GM18508 (cell line): ENCODE measurements at regions not wholly inside any gene's neighbourhood (a gene's known extent, or its start where the extent isn't known, plus 50 kb on each side); places are given as distances from the start of the nearest gene placed in this dataset.

Experiments
- ATAC-seq: cut with Tn5 transposase; IDR thresholded peaks from one replicate; pipeline ENCODE4 v1.9.1; 2021; ENCODE audit warnings: moderate number of reproducible peaks; ENCODE audit not compliant: insufficient read depth, unreplicated experiment

DNA sequence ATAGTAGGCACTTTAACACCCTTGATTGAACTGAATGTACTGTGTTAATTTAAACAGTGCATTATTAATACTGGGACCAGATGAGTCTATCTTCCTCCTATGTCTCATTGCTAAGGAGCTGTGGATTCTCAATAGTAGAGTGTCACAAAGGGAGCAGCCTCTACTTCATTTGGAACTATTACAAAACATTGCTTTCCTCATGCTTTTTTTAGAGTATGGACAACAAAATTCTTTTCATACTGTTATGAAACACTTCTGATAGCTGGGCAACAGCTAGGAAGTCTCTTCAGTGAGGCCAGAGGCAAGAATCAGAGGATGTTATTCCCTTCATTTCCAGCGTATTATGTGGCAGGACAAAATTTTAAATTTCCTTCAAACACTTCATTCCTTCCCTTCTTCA, 160.8 kb downstream of the FBXO8 start:
- no peak for ATAC-seq

- ATAC-seq: no peak
These were observed 162.8 kb downstream of the FBXO8 start for GRCh38 chr4:174120446-174121295.

- no peak for ATAC-seq
These were observed 163.6 kb downstream of the FBXO8 start for GRCh38 chr4:174119830-174120229.

- ATAC-seq: no peak
These were observed 164.4 kb downstream of the FBXO8 start for GRCh38 chr4:174119051-174119450.

GRCh38 chr4:174118171-174118570, 165.3 kb downstream of the FBXO8 start:
- ATAC-seq: no peak

DNA sequence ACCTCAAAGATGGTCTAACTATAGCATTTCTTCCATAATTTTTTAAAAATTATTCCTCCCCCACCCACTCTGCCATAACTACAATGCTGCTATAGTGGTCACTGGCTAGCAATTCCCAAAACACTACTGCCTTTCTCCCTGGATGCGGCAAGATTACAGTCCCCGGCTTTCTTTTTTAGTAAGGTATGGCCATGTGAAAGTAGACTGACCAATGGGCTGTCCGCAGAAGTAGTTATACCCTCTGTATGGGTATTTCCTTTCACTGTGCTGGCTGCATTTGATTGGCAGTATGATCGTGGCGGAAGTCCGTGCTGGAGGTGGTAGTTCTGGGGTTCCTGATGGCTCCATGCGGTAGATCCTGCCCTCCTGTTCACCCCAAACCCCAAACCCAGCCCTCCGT, 166.0 kb downstream of the FBXO8 start:
- ATAC-seq: no peak

- no peak for ATAC-seq
These were observed 167.4 kb downstream of the FBXO8 start for GRCh38 chr4:174116021-174116420.

- no peak for ATAC-seq
These were observed 172.0 kb downstream of the FBXO8 start for GRCh38 chr4:174111422-174111821.

GRCh38 chr4:174110180-174110579, 173.3 kb downstream of the FBXO8 start:
- ATAC-seq: no peak

DNA sequence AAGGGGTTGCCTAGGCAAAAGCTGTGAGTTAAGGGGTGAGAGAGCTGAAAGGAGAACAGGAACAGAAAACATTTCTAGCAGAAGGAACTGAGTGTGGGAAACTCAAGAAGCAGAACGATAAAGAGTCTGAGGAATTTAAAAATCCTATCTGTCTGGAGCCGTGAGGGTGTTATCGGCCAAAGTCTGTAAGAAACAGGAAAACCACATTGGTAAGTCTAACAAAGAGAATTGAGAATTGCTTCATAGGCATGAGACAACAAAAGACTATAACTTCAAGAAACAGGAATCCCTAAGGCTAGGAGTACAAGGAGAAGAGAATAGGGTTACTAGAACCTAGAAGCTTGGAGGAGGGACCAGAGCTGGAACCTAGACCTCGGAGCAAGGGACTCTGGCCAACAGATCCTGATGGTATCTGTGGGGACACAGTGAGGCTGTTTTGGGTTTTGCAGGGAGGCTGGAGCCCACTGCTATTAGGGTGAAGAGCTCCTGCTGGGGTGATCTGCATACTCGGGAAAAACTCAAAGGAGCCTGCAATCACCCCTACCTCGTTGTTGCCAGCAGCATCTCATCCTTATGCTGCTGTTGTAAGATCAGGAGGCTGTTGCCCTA, 175.6 kb downstream of the FBXO8 start:
- ATAC-seq: no peak

DNA sequence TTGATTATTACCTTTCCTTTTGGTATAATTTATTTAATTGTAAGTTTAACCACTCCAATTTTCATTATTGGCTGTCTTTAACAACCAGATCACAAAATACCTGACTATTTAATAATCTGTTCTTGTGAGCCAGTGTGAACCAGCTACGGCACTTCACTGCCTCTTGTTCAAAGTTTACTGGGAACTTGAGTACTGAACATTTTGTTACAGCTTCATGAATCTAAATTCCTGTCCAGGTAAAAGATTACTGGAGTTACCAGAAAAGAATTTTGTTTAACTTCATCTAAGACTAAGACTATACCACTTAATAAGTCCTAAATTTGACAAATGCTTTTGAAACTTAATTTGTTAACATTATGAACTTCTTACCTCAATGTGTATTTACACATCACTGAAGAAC, 178.3 kb downstream of the FBXO8 start:
- ATAC-seq: no peak

DNA sequence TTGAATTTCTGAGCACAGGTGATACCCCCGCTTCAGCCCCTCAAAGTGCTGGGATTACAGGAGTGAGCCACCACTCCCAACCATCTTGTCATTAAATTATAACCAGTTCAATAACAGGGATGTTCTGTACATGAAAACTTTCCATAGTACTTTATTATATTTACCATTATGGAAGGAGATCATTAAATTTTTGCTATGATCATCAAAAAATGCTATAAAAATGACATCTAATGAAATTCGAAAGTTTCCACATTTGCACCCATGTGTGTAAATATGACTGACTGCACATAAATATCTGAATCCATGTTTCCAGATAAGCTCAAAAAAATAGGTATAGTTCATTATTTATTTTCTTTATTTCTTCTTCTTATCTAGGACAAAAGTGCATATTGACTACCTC, 182.6 kb downstream of the FBXO8 start:
- no peak for ATAC-seq

GRCh38 chr4:174099712-174100111, 183.8 kb downstream of the FBXO8 start:
- no peak for ATAC-seq

GRCh38 chr4:174096999-174097398, 186.5 kb downstream of the FBXO8 start:
- no peak for ATAC-seq

GRCh38 chr4:174096456-174096855, 187.0 kb downstream of the FBXO8 start:
- ATAC-seq: no peak

GRCh38 chr4:174091130-174091529, 192.3 kb downstream of the FBXO8 start:
- no peak for ATAC-seq

DNA sequence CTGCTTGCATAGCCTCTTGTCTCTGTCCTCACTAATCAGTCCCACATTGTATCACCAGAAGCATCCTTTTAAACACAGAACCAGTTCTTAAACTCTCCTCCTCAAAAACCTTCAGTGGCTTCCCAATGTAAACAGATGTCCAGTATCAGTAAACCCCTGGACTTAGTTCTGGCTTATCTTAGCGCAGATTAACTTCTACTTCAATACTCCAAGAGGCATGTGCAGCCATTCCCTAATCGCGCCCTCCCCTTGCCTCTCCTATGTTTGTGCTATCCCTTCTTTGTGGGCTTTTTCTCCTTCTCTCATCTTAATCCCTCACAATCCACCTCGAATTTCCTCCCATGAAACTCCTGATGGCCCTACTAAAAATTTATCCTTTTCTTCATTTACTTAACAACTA, 193.8 kb downstream of the FBXO8 start:
- no peak for ATAC-seq

DNA sequence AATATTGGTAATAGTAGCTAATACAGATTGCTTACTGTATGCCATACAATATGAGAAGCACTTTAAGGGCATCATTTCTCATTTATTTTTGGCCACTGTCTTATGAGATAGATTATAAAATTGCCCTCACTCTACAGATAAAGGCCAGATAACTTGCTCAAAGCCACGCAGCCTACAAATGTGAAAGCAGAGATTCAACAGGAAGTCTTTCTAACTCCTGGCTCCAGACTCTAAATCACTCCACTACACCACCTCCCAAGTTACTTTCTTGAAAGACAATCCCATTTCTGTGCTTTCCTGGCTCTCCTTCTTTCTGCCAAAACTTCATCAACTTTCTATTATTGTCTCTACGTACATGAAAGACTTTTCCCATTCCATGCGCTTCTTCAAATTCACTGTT, 194.7 kb downstream of the FBXO8 start:
- no peak for ATAC-seq

DNA sequence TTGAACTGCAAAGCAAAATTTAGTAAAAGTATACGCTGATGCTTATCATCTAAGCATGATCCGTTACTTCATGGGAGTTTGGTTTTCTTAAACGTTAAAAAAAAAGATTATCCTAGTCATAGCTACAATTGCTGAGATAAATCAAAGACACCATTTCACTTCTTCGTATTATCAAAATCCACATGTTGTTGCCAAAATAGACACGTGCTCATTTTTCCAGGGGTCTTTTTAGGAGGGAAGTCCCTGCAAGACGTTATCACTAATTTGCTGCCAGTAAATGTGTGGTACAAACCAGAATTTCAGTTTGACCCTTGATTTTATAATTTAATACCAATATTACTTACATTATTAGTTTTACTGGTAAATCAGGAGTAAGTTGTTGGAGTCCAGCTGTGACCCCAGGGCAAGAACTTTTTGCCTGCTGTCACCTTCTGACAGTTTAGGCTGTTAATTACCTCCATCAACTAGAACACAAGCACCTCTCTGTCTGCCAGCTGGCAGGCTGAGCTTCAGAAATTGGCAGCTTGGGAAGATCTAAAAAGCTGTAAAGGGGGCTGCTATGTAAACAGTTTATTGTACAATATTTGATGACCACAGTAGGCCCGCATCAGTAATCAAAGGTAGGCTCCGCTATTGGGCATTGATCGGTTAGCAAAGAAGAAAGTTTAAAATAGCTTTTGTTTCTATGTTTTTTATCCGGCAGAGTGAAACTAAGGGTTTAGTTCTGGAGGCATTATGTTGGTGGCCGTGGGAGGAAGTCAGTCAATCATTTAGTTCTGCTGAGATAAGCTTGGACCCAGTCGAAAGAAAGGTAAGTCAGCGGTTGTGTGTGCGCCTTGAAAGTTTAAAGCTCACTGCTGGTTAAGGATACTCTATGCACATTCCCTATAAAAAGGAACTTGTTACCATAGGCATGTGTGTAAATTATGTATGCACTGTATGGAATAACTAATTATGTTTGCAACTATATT, 196.4 kb downstream of the FBXO8 start:
- ATAC-seq: no peak

- ATAC-seq: no peak
These were observed 198.5 kb downstream of the FBXO8 start for GRCh38 chr4:174084981-174085380.

DNA sequence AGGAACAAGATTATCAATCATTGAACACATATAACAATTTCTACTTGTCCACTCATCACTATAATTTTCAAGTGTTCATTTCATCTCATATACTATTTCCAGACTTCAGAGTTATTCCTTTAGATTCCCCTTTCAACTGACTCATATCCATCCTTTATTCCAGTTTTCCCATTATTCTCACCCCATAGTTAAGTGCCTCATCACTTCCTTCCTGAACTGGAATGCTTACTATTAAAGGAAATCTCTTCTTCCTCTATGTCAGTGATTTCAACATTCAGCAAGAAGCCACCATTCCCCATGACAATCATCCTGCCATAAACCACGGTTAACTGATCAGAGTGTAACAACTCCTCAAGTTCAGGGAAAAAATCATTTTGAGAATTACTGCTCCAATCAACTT, 198.9 kb downstream of the FBXO8 start:
- ATAC-seq: no peak
